HG03565 (cell line): ENCODE measurements at regions not wholly inside any gene's neighbourhood (a gene's known extent, or its start where the extent isn't known, plus 50 kb on each side); places are given as distances from the start of the nearest gene placed in this dataset.

Experiments
- ATAC-seq: cut with Tn5 transposase; IDR thresholded peaks from one replicate; pipeline ENCODE4 v1.9.1; 2021; ENCODE audit warnings: mild to moderate bottlenecking, moderate library complexity; ENCODE audit not compliant: unreplicated experiment

DNA sequence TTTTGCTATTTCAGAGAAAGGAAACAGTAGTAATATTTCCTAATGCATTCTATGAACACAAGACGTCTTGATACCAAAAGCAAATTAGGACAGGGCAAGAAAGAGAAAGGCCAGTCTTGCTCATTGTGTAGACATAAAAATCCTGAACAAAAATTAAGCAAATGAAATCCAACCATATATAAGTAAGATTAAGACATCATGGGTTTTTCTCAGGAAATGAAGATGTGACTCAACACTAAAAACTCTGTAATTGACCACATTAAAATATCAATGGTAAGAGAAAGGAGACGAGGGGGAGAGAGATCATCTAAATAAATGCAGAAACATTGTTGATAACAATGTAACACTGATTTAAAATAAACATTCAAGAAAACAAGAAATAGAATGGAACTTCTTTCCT lies 205.4 kb downstream of the SOD2 start:
- no peak for ATAC-seq

DNA sequence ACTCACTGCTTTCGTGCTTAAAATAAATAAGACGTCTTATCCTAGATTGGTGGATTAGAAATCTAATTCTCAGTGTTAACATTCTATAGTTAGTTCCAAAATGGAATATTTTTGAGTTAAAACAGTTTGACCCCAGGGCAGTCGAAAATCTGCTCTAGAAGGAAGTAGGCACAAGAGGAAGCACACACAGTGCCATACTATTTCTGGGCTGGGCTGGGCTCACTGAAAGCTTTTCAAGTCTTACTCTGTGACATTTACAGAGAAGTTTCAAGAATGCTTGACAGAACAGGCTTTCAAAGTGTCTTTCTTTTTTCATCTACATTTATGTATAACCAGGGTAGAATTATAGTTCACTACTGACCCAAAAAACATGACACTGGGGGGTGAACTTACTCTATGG lies 209.8 kb downstream of the SOD2 start:
- ATAC-seq, result no peak

DNA sequence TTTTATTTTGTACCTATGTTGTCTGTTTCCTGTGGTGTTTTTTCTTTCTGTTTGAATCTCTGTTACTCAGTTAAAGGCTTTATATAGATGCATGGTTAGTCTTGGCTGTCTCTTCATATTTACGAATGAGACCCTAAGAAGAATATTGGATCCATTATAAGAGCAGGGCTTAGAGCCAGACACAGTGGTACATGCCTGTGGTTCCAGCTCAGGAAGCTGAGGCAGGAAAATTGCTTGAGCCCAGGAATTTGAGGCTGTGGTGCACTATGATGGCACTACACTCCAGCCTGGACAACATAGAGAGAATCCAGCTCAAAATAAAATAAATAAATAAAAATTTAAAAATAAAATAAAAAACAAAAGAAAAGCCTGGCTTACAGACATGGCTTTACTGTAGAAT lies 211.1 kb downstream of the SOD2 start:
- ATAC-seq, result no peak

DNA sequence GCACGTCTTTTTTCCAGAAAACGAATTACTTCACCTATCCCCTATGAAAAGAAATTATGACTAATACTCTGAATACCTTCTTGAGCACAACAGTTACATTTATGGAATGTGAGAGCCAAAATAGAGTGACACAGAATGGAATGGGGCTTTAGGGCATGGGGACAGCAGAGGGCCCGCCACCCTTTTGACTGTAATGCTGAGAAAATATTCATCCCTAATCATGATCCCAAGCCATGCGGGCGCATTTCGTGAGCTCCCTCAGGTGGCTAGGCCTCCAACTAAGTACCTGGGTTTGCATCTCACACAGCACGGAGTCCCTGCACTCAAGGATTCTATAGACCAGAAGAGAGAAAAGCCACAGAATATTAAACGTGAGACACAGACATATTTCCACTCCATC lies 212.6 kb downstream of the SOD2 start:
- ATAC-seq, result no peak

DNA sequence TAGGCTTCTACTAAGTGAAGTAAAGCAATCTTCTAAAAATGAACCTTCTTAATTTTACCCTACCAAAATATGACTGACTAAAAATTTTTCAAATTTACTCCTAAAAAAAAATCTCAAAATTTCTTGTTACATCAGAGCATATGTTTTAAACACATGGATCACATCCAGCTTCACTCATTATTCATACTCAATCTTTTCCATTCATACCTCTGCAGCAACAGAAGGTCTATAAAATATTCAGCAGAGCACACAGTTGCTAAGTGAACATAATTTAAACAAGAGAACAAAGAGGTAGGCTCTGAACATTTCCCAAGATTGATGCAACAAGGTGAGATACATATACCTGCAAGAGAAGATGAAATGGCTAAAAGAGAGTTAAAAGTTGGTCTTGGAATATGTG lies 213.9 kb downstream of the SOD2 start:
- no peak for ATAC-seq

DNA sequence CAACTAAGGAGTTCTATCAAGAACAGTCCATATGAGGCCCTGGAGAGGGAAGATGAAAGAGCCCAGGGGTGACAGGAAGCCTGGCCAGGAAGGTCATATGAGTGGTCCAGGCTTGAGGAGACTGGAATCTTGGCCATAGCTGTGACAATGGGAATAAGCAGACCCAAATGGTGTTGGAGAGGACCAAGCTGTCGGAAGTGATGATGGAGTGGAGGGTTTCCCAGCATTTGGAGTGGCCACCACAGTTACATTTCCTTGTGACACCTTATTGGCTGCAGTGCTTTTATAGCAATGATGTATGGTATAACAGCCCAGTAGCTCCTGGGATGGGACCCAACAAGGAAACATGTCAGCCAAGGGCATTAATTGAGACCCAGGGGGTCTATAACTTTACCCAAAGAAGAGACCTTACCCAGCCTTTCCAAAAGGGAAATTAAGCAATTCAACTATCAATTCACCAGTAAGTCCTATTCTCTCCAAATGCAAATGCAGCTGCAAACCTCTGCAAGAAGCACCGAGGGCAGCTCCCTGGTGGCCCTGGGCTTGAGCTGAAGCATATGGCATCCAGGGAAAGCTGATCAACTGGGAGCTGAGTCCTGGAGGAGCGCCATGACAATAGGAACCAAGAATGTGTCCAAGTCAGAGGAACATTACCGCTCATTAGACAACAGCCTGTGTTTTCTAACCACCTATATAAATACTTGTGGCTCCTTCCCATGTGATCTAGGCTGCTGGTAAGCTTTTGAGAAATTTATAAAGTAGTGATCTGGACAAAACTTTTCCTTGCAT lies 219.4 kb downstream of the SOD2 start:
- ATAC-seq, result no peak

DNA sequence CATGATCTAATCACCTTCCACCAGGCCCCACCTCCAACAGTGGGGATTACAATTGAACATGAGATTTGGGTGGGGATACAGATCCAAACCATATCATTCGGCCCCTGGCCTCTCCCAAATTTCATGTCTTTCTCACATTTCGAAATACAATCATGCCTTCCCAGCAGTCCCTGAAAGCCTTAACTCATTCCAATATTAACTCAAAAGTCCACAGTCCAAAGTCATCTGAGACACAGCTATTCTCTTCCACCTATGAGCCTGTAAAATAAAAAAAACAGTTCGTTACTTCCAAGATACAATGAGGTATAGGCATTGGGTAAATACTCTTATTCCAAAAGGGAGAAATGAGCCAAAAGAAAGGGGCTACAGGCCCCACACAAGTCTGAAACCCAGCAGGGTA lies 222.6 kb downstream of the SOD2 start:
- ATAC-seq, result no peak

DNA sequence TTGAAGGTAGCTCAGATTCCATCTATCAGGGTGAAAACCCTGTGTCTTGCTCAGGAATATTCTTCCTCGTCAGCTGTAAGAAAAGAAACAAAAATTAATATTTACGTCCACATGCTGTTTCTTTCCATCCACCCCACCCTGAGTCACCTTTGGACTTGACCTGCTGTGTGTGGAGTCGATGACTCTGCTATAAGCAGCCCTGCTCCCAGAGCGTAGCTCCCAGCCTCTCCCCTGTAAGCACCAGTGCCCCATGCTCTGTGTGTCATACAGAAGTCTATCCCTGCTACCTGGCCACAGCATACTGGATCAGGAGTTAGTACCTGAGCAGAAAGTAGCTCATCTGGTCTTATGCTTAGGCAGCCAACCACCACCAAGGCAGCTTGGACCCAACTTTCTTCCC lies 223.6 kb downstream of the SOD2 start:
- no peak for ATAC-seq

DNA sequence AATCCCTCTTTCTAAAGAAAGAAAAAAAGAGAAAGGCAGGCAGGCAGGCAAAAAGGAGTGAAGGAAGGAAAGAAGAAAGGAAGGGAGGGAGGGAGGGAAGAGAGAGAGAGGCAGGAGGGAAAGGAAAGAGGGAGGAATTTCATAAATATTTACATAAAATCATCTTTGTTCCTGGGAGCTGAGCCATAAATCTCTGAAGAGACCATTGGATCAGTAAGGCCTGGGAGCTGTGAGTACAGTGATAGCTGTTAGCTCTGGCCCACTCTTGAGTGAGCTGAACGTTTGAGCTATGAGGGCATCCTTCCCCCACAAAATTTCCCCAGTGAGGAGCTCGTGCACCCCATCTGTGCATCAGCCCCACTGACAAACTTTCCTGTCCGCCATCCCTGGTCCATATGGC lies 224.0 kb downstream of the SOD2 start:
- ATAC-seq, result no peak

DNA sequence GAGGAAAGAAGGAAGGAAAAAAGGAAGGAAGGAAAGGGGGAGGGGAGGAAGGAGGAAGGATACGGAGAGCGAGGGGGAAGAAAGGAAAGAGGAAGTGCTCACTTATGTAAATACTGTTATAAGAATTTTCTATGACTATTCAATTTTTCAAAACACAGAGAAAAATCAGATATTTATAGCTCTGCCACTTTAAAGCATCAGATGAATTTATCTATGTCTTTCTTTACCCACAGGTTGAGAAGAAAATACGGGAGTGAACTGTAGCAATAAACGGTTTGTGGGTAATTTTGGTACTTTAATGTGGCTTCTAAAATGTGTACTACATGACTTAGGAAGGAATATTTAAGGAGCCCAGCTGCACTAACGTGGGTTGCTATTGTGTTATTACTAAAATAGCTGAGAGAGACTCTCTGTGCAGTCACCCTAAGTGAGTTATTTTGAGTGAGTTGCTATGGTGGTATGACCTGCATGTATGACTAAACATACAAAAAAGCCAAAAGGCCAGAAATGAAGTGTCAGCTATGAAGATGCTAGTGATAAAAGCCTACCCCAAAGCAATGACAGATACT lies 225.5 kb downstream of the SOD2 start:
- ATAC-seq, result peak; percentile 96

DNA sequence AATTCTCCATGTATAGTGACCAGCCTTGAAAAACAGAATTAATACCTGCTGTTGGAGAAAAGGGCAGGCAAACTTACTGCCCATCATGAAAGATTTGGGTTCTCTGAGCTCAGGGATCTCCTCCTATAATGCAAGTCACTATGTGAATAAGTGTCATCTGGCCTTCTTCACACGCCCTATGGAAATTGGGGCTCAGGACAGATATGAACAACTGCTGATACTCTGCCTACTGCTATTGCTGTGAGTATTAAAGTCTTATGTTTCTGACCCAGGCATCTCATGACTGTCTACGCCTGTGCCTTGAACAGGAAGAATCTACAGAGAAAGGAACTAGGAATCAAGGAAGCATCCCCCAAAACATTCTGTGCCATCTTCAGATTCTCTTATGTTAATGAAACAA lies 226.1 kb downstream of the SOD2 start:
- no peak for ATAC-seq

DNA sequence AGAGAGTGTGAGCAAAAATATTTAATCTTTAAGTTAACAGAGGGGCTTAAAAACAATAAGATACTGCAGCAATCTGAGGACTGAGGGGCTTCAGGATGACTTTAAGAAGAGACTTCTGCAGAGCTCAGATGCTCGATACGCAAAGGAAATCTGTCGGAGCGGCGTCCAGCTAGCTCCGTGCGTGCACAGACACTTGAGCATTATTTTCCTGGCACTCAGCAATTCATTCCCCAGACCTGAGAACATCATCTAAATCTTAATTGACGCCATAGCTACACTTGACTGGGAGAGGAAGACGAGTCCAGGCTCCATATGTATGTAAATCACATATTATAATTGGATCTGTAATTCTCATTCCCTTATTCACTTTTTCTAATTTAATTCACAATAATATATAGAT lies 228.2 kb downstream of the SOD2 start:
- ATAC-seq, result no peak

DNA sequence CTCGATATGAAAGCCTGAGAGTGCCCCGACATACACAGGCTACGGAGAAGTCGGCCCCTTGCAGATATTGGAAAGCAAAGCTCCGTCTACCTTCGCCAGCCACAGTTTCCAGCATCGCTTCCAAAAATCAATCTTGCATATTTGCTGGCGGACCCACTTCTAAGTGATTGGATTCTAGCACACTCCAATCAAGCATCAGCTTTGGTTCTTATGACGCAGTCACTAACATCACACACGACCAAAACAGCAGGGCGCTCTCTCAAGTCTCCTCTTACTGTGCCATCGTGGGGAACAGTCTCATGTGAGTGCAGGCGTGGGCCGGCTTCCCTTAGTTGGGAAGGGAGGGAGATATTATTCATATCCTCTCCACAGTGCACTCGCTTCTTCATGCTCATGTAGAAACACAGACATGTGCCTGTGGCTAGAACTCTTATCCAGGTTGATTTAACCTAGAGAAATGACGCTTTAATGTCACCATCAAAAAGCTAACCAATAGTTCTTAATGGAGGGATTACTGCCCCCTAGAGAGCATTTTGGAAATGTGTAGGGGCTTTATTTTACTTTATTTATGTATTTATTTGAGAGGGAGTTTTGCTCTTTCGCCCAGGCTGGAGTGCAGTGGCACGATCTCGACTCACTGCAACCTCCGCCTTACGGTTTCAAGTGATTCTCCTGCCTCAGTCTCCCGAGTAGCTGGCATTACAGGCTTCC lies 229.8 kb downstream of the SOD2 start:
- no peak for ATAC-seq

DNA sequence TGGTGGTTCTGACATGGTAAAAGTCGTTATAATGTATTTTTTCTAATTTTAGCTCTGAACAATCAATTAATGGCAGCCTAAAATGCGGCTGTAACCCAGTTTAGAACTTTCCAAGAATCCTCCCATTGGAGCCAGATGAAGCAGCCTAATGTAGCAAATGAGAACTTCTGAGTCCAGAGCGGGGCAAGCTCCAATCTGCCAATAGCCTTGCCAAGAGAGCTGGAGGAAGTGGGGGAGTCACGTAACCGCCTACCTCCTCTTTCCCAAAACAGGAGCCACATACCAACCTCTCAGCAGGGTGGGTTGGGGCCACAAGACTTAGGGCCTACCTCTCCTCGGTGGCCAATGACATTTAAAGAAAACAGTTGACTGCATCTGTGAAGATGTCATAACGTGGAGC lies 230.6 kb downstream of the SOD2 start:
- ATAC-seq, result no peak

DNA sequence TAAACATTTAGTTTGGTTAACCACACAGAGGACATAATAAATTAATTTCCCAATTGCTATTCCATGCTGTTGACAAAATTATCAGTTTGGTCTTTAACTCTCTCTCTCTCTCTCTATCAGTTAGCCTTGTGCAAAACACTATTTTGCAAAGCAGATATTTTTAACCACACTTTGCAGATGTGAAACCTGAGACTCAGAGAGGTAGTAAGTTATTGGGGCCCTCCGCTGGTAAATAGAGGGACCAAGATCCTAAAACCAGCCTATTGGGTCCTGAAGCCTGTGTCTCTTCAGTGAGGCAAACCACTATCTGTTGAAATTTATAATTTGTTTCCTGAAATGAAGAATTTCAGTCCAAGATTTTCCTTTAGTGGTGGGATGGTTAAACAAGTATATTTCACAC lies 231.0 kb downstream of the SOD2 start:
- peak; percentile 93 for ATAC-seq

DNA sequence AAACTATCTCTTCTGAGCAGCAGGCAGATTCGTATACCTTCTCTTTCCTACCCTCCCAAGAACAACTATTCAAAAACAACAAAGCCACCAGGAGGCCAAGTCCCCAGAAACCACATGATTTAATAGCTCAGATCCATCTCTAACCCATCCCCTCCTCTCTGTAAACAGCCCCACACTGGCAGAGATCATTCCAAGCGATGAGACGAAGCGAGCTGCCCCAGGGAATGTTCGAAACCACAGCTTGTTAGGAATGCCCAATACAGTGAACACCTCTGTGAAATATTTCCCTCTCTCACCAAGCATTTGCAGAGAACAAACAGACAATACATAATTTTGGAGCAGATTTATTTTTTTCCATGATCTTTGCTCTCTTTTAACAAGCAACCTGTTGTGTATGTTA lies 231.8 kb downstream of the SOD2 start:
- no peak for ATAC-seq

DNA sequence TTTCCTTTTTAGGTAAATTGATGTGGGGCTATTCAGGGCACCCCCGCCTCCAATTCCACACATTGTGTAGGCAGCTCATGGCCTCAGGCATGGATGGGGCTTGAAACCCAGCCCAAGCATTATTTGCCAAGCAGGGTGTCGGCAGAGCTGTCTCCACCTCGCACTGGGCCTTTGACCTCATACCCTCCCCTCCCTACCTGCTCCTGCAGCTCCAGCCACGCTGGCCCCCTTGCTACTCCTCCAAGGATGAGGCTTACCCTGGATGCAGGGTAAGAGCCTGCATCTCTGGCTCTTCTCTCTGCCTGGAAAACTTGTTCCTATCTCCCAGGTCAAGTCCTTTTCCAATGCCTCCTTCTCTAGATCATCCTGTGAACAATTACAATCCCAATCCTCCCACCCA lies 232.6 kb downstream of the SOD2 start:
- ATAC-seq, result no peak

DNA sequence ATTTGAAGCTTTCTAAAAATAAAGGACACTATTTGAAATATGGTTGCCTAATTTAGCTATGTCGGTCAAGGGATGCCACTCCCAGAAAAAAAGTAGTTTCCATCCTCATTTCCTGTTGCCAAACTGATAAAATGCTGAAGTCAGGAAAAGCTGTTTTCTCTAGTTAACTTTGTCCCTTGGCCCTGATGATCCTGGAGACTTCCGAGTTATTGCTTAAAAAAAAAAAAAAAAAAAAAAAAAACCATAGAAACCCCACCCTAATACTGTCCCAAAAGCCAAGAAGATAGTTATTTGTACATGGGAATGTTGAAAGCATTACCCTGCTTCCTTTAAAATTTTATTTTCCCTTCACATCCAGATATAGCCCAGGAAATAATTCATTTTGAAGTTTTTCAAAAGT lies 236.7 kb downstream of the SOD2 start:
- ATAC-seq, result no peak

DNA sequence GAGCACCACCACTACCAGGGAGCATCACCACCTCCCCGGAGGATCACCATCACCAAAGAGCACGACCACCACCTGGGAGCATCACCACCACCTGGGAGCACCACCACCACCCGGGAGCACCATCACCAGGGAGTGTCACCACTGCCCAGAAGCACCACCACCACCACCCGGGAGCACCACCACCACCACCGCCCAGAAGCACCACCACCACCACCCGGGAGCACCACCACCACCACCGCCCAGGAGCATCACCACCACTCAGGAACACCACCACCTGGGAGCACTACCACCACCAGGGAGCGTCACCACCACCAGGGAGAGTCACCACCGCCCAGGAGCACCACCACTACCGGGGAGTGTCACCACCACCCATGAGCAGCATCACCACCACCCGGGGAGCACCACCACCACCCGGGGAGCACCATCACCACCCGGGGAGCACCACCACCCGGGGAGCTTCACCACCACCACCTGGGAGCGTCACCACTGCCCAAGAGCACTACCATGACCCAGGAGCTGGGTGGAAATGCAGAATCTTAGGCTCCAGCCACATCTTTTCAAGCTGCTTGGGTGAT lies 237.3 kb downstream of the SOD2 start:
- no peak for ATAC-seq

DNA sequence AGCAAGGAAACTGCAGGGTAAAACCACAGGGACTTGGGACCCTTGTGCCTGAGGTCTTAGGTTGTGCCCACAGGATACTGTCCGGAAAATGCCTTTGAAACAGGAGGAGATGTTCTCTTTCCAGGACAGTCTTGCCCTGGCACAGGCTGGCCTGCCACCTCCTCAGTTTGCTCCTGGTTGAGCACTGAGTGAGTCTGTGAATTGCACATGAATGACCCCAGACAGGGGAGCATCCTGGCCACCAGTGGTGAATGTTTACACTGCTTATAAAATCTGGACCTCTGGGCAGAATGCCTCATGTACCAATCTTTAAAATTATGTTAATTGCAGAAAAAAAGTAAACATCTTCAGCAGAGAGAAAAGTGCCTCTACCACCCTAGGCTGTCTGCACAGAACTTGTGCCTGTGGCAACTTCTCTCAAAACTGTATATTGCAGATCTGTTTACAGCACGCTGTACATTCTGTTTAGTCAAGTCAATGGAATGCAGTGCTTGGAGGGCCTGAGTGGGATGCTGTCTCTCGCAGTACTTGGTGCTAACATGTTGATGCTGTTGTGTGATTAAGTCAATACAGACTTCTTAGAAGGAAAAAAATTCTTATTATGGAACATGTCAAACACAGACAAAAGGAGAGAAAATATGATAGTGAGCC lies 242.1 kb downstream of the SOD2 start:
- ATAC-seq, result no peak

DNA sequence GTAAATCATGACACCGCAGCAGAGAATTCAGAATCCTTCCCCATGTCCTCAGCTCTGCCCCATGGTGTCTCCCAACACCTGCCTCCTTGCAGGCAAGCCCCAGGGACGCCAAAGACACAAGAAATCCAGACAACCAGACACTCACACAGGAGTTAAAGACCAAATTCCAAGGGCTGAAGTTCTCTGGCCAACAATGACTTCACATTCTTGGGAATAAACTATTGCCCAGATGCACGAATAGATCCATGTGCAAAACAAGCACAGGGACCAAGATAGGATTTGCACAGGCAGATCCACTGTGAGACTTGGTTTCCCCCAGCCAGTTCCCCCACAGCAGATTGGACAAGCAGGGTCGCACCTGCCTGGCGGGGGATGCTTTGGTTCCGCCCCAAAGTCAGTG lies 246.7 kb downstream of the SOD2 start:
- ATAC-seq, result no peak

DNA sequence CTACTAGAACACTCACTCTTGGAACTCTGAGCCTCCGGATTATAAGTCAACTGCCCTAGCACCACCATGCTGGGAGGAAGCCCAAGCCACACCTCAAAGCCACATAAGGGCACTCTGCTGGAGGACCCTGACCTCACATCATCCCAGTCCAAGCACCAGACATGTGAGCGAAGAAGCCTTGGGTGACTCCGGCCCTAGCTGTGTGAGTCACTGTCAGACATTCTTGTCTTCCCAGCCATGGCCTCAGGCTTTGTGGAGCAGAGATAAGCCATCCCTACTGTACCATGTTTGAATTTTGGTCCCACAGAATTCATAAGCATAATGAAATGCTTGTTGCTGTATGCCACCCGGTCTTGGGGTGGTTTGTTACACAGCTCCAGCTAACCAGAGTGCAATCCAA lies 247.7 kb downstream of the SOD2 start:
- no peak for ATAC-seq
